ENCODE measurements at regions not wholly inside any gene's neighbourhood (a gene's known extent, or its start where the extent isn't known, plus 50 kb on each side); places are given as distances from the start of the nearest gene placed in this dataset.

DNA sequence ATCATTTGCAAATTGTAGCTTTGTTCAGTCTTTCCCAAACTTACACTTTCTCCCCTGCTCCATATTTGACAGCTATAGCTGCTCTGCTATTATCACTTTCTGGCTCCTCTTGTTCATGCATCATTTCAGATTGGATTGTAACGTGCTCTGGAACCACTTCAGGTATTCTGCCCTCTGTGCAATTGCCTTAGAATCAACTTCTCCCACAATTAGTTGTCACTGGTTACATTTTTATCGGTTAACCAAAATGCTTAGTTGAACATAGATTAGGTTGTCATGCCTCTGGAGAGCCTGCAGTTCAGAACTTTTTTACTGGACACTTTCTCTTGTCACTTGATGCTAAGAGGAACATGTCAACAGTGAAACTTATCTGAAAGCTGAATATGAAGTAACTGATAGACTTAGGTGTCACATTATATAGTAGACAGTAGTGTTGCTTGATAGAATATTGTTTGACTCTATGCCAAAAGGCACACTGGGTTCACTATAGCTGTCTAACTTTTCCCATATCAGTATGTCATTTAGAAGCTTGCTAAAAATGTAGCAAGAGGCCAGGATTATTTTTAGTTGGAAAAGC lies 127.7 kb upstream of the PTPRK start:
- no peaks in the 10 kb centered on the region for H3K27me3 ChIP-seq (ENCODE audit: control insufficient read depth in 5 of 5, insufficient read depth in 4 of 5, low read length in 5 of 5)
- no peaks in the 10 kb centered on the region for H3K36me3 ChIP-seq (ENCODE audit: control insufficient read depth in 5 of 5, insufficient read depth in 5 of 5, low read length in 5 of 5)
- H3K27ac ChIP-seq (ENCODE audit: low read depth, low read length), result no peak overlapping the region
- no peaks in the 10 kb centered on the region for H3K4me1 ChIP-seq (ENCODE audit: control insufficient read depth in 5 of 5, insufficient read depth in 5 of 5, low read length in 5 of 5)
- no peak overlapping the region for H3K9ac ChIP-seq (ENCODE audit: low read length in 5 of 5)
- no peak overlapping the region for H3K4me3 ChIP-seq (ENCODE audit: low read depth in 1 of 5, low read length in 5 of 5)
- no peaks in the 10 kb centered on the region for H3K9me3 ChIP-seq (ENCODE audit: control insufficient read depth in 5 of 5, low read length in 5 of 5)

DNA sequence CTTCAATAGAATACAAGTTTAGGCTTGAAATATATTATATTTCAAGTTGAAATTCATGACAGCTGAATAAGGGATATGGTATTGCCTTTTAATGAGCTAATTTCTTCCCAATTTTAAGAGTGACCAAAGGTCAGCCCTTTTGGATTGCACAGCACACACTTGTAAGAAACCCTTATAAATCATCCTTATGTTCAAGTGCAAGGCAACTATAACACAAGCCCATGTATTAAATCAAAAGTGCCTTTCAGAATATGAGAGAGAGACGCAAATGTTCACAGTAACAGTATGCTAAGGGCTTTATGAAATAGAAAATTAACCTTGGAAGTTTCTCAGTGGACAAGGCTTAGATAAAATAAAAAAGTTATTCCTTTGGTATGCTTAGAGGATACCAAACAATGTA lies 121.7 kb upstream of the PTPRK start:
- Histone ChIP-seq H3K36me3 (ENCODE audit: control insufficient read depth in 5 of 5, insufficient read depth in 5 of 5, low read length in 5 of 5) (no peaks in the 10 kb centered on the region), H3K9me3 (ENCODE audit: control insufficient read depth in 5 of 5, low read length in 5 of 5) (no peaks in the 10 kb centered on the region), H3K4me1 (ENCODE audit: control insufficient read depth in 5 of 5, insufficient read depth in 5 of 5, low read length in 5 of 5) (no peaks in the 10 kb centered on the region), H3K4me3 (ENCODE audit: low read depth in 1 of 5, low read length in 5 of 5) (no peak overlapping the region), H3K27ac (ENCODE audit: low read depth, low read length) (no peak overlapping the region), H3K27me3 (ENCODE audit: control insufficient read depth in 5 of 5, insufficient read depth in 4 of 5, low read length in 5 of 5) (no peaks in the 10 kb centered on the region), H3K9ac (ENCODE audit: low read length in 5 of 5) (no peak overlapping the region)

DNA sequence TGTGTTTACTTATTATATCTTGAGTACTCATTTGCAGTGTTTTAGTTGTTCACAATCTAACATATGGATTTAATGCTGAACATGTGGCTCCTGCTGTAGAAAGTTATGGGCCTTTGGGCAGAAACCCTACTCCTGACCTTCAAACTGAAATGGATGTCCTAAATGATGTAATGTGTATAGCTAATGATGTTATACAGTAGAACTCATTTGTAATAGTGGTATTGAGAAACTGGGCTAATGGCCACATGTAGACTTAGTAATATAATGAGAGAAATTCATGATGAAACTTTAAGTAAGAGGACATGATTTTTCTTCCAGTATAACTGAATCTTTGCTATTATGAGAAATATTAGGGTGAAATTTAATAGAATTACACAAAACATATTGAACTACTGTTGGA lies 121.3 kb upstream of the PTPRK start:
- Histone ChIP-seq H3K4me1 (ENCODE audit: control insufficient read depth in 5 of 5, insufficient read depth in 5 of 5, low read length in 5 of 5) (no peaks in the 10 kb centered on the region), H3K9me3 (ENCODE audit: control insufficient read depth in 5 of 5, low read length in 5 of 5) (no peaks in the 10 kb centered on the region), H3K27ac (ENCODE audit: low read depth, low read length) (no peak overlapping the region), H3K9ac (ENCODE audit: low read length in 5 of 5) (no peak overlapping the region), H3K27me3 (ENCODE audit: control insufficient read depth in 5 of 5, insufficient read depth in 4 of 5, low read length in 5 of 5) (no peaks in the 10 kb centered on the region), H3K36me3 (ENCODE audit: control insufficient read depth in 5 of 5, insufficient read depth in 5 of 5, low read length in 5 of 5) (no peaks in the 10 kb centered on the region), H3K4me3 (ENCODE audit: low read depth in 1 of 5, low read length in 5 of 5) (no peak overlapping the region)

DNA sequence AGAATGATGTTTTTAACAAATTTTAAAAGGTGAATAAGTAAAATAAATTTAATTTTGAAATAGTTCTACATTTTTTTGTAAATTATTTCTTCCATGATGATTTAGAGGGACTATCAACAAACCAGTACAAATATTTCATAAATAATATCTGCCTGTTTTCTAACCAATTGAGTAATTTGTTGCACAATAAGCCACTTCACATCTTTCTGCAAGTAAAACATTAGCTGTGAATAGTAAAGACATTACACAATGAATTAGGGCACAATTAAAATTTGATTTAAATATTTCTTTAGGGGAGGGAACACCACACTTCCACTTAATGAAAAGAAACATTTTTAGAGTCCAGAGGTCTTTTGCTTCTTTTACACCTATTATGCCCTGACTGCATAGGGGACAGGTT lies 118.4 kb upstream of the PTPRK start:
- Histone ChIP-seq H3K9me3 (ENCODE audit: control insufficient read depth in 5 of 5, low read length in 5 of 5) (no peaks in the 10 kb centered on the region), H3K27me3 (ENCODE audit: control insufficient read depth in 5 of 5, insufficient read depth in 4 of 5, low read length in 5 of 5) (no peaks in the 10 kb centered on the region), H3K9ac (ENCODE audit: low read length in 5 of 5) (no peak overlapping the region), H3K27ac (ENCODE audit: low read depth, low read length) (no peak overlapping the region), H3K36me3 (ENCODE audit: control insufficient read depth in 5 of 5, insufficient read depth in 5 of 5, low read length in 5 of 5) (no peaks in the 10 kb centered on the region), H3K4me1 (ENCODE audit: control insufficient read depth in 5 of 5, insufficient read depth in 5 of 5, low read length in 5 of 5) (no peaks in the 10 kb centered on the region), H3K4me3 (ENCODE audit: low read depth in 1 of 5, low read length in 5 of 5) (no peak overlapping the region)

DNA sequence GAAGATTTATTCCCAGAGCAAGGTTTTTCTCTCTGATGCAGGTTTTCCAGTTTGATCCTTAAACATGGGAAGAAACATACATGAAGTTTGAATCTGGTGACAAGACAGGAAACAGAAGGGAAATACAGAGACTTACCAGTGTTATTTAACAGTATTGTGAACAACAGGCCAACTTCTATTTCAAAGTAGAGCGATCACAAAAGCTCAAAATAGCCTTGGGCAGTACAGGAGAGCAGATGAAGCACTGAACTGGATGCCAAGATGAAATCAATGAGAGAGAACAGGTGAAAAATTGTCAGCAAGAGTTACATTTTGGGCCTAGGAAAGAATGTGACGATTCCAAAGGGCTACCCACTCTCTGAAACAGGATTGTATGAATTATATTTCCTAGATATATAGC lies 114.8 kb upstream of the PTPRK start:
- no peaks in the 10 kb centered on the region for H3K4me1 ChIP-seq (ENCODE audit: control insufficient read depth in 5 of 5, insufficient read depth in 5 of 5, low read length in 5 of 5)
- no peak overlapping the region for H3K27ac ChIP-seq (ENCODE audit: low read depth, low read length)
- H3K9me3 ChIP-seq (ENCODE audit: control insufficient read depth in 5 of 5, low read length in 5 of 5), result no peaks in the 10 kb centered on the region
- H3K36me3 ChIP-seq (ENCODE audit: control insufficient read depth in 5 of 5, insufficient read depth in 5 of 5, low read length in 5 of 5), result no peaks in the 10 kb centered on the region
- no peak overlapping the region for H3K4me3 ChIP-seq (ENCODE audit: low read depth in 1 of 5, low read length in 5 of 5)
- H3K9ac ChIP-seq (ENCODE audit: low read length in 5 of 5), result no peak overlapping the region
- no peaks in the 10 kb centered on the region for H3K27me3 ChIP-seq (ENCODE audit: control insufficient read depth in 5 of 5, insufficient read depth in 4 of 5, low read length in 5 of 5)

DNA sequence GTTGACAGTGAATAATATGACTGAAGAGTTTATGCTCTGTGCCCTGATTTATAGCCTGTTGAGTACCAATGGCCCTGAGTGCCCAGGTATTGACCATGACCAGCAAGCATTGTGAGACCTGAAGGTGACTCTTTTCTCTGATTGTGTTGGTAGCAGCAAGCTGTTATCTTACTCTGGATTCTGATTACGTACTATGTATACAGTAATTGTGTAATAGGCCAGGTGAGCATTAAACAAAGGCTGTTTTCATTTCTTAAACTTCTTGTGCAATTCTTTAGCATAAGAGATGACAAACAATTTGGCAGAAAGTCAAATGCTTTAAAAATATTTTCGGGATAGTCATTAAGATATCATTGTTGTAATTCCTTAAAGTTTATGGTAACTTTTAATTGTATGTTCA lies 111.7 kb upstream of the PTPRK start:
- H3K27ac ChIP-seq (ENCODE audit: low read depth, low read length), result no peak overlapping the region
- no peaks in the 10 kb centered on the region for H3K4me1 ChIP-seq (ENCODE audit: control insufficient read depth in 5 of 5, insufficient read depth in 5 of 5, low read length in 5 of 5)
- H3K9me3 ChIP-seq (ENCODE audit: control insufficient read depth in 5 of 5, low read length in 5 of 5), result no peaks in the 10 kb centered on the region
- H3K27me3 ChIP-seq (ENCODE audit: control insufficient read depth in 5 of 5, insufficient read depth in 4 of 5, low read length in 5 of 5), result no peaks in the 10 kb centered on the region
- no peak overlapping the region for H3K9ac ChIP-seq (ENCODE audit: low read length in 5 of 5)
- H3K36me3 ChIP-seq (ENCODE audit: control insufficient read depth in 5 of 5, insufficient read depth in 5 of 5, low read length in 5 of 5), result no peaks in the 10 kb centered on the region
- no peak overlapping the region for H3K4me3 ChIP-seq (ENCODE audit: low read depth in 1 of 5, low read length in 5 of 5)

DNA sequence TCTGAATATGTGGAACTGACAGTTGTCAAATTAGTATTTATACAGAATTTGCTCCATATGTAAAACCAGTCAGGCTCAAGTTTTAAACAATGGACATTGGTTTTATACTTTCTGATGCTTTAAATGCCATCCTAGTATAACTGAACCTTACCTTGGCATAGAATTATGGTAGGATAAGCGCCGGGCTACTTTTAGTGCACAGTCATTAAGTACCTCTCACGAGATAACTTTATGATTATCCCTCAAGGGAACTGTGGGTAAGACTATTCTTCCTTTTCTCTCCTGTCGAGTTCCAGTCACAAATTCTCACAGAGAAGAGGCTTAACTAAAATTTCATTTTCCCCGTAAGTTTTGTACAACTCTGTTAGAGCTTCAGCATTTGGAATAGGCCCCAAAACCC lies 110.6 kb upstream of the PTPRK start:
- Histone ChIP-seq H3K36me3 (ENCODE audit: control insufficient read depth in 5 of 5, insufficient read depth in 5 of 5, low read length in 5 of 5) (no peaks in the 10 kb centered on the region), H3K4me1 (ENCODE audit: control insufficient read depth in 5 of 5, insufficient read depth in 5 of 5, low read length in 5 of 5) (no peaks in the 10 kb centered on the region), H3K27ac (ENCODE audit: low read depth, low read length) (no peak overlapping the region), H3K27me3 (ENCODE audit: control insufficient read depth in 5 of 5, insufficient read depth in 4 of 5, low read length in 5 of 5) (no peaks in the 10 kb centered on the region), H3K9me3 (ENCODE audit: control insufficient read depth in 5 of 5, low read length in 5 of 5) (no peaks in the 10 kb centered on the region), H3K4me3 (ENCODE audit: low read depth in 1 of 5, low read length in 5 of 5) (no peak overlapping the region), H3K9ac (ENCODE audit: low read length in 5 of 5) (no peak overlapping the region)

DNA sequence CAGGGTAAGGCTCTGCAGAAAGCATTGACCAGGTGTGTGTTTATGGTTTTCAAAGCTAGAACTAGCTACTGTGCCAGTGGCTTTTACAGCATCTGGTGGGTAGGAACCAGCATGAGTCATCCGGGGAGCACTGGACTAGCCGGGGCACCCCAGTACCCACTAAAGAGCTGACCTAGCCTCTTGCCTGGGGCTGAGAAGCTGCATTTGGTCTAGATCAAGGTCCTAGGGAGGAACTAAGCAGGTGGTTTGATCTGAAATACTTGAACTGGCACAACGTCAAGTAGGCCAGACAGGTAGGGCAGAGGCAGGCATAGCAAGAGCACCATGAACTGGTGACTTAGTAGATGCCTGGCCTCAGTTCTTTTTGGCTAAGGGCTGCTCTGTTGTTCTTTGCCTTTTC lies 109.8 kb upstream of the PTPRK start:
- Histone ChIP-seq H3K27me3 (ENCODE audit: control insufficient read depth in 5 of 5, insufficient read depth in 4 of 5, low read length in 5 of 5) (no peaks in the 10 kb centered on the region), H3K27ac (ENCODE audit: low read depth, low read length) (no peak overlapping the region), H3K4me3 (ENCODE audit: low read depth in 1 of 5, low read length in 5 of 5) (no peak overlapping the region), H3K9ac (ENCODE audit: low read length in 5 of 5) (no peak overlapping the region), H3K9me3 (ENCODE audit: control insufficient read depth in 5 of 5, low read length in 5 of 5) (no peaks in the 10 kb centered on the region), H3K4me1 (ENCODE audit: control insufficient read depth in 5 of 5, insufficient read depth in 5 of 5, low read length in 5 of 5) (no peaks in the 10 kb centered on the region), H3K36me3 (ENCODE audit: control insufficient read depth in 5 of 5, insufficient read depth in 5 of 5, low read length in 5 of 5) (no peaks in the 10 kb centered on the region)

DNA sequence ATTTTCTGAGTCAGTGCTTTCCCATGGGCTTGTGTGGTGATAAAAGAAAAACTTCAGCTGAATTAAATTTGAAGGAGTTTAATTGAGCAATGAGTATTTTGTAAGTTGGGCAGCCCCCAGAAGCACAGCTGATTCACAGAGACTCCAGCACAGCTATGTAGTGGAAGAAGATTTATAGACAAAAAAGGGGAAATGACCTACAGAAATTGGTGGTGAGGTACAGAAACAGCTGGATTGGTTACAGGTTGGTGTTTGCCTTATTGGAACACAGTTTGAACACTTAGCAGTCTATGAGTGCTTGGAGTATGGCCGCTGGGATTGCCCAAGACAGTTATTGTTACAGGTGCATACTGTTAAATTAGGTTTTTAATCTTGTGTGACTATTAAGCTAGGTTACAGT lies 96.9 kb upstream of the PTPRK start:
- Histone ChIP-seq H3K36me3 (ENCODE audit: control insufficient read depth in 5 of 5, insufficient read depth in 5 of 5, low read length in 5 of 5) (no peaks in the 10 kb centered on the region), H3K4me1 (ENCODE audit: control insufficient read depth in 5 of 5, insufficient read depth in 5 of 5, low read length in 5 of 5) (no peaks in the 10 kb centered on the region), H3K9me3 (ENCODE audit: control insufficient read depth in 5 of 5, low read length in 5 of 5) (peaks cover 0 to 2% (median 0%) of the 10 kb centered on the region in 5 donors), H3K4me3 (ENCODE audit: low read depth in 1 of 5, low read length in 5 of 5) (no peak overlapping the region), H3K27me3 (ENCODE audit: control insufficient read depth in 5 of 5, insufficient read depth in 4 of 5, low read length in 5 of 5) (no peaks in the 10 kb centered on the region), H3K27ac (ENCODE audit: low read depth, low read length) (no peak overlapping the region), H3K9ac (ENCODE audit: low read length in 5 of 5) (no peak overlapping the region)

DNA sequence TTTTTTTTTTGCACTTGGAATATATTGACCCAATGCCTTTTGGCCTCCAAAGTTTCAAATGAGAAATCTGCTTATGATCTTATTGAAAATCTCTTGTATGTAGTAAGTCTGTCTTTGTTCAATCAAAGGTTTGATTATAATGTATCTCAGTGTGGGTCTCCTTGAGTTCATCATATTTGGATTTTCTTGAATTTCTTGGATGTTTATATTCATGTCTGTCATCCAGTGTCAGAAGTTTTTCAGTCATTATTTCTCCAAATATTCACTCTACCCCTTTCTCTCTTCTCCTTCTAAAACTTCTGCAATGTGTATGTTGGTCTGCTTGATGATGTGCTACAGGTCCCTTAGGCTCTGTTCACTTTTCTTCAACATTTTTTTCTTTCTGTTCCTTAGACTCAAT lies 95.9 kb upstream of the PTPRK start:
- H3K9me3 ChIP-seq (ENCODE audit: control insufficient read depth in 5 of 5, low read length in 5 of 5), result peaks cover 0 to 2% (median 0%) of the 10 kb centered on the region in 5 donors
- H3K27ac ChIP-seq (ENCODE audit: low read depth, low read length), result no peak overlapping the region
- H3K4me1 ChIP-seq (ENCODE audit: control insufficient read depth in 5 of 5, insufficient read depth in 5 of 5, low read length in 5 of 5), result no peaks in the 10 kb centered on the region
- no peak overlapping the region for H3K4me3 ChIP-seq (ENCODE audit: low read depth in 1 of 5, low read length in 5 of 5)
- no peak overlapping the region for H3K9ac ChIP-seq (ENCODE audit: low read length in 5 of 5)
- H3K27me3 ChIP-seq (ENCODE audit: control insufficient read depth in 5 of 5, insufficient read depth in 4 of 5, low read length in 5 of 5), result no peaks in the 10 kb centered on the region
- H3K36me3 ChIP-seq (ENCODE audit: control insufficient read depth in 5 of 5, insufficient read depth in 5 of 5, low read length in 5 of 5), result no peaks in the 10 kb centered on the region

DNA sequence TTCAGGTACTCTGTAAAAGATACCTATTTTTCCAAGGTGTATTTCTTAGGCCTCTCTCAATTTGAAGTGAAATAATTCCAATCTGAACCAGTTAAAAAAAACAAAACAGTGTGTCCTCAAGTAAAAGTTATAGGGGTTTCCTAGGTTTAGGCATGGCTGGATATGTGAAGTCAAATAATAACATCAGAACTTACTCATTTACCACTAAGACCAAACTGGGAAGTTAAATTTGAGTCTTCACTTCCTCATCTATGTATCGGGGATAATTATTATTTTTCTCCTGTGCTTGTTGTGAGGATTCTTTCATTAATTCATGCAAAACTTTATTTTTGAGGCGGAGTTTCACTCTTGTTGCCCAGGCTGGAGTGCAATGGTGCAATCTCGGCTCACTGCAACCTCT lies 86.2 kb upstream of the PTPRK start:
- Histone ChIP-seq H3K27ac (ENCODE audit: low read depth, low read length) (no peak overlapping the region), H3K4me3 (ENCODE audit: low read depth in 1 of 5, low read length in 5 of 5) (no peak overlapping the region), H3K9me3 (ENCODE audit: control insufficient read depth in 5 of 5, low read length in 5 of 5) (no peaks in the 10 kb centered on the region), H3K9ac (ENCODE audit: low read length in 5 of 5) (no peak overlapping the region), H3K36me3 (ENCODE audit: control insufficient read depth in 5 of 5, insufficient read depth in 5 of 5, low read length in 5 of 5) (no peaks in the 10 kb centered on the region), H3K4me1 (ENCODE audit: control insufficient read depth in 5 of 5, insufficient read depth in 5 of 5, low read length in 5 of 5) (no peaks in the 10 kb centered on the region), H3K27me3 (ENCODE audit: control insufficient read depth in 5 of 5, insufficient read depth in 4 of 5, low read length in 5 of 5) (no peaks in the 10 kb centered on the region)

All from subcutaneous abdominal adipose tissue (tissue), 5 donors.